B cell (primary cell): ENCODE measurements at regions not wholly inside any gene's neighbourhood (a gene's known extent, or its start where the extent isn't known, plus 50 kb on each side); places are given as distances from the start of the nearest gene placed in this dataset.

Experiments
- EZH2 ChIP-seq: IDR thresholded peaks from 2 replicates; pipeline ENCODE4 v1.6.1; 2012; ENCODE audit warnings: borderline replicate concordance, low read depth, mild to moderate bottlenecking, moderate library complexity, low read length; ENCODE audit not compliant: insufficient read depth, poor library complexity, severe bottlenecking
- TF ChIP-seq, protein P1 (sequence below): fragments of 200-600 bp; IDR thresholded peaks from one replicate; pipeline ENCODE4 v1.8.0; 2022; ENCODE audit warnings: antibody characterized with exemption, mild to moderate bottlenecking

DNA sequence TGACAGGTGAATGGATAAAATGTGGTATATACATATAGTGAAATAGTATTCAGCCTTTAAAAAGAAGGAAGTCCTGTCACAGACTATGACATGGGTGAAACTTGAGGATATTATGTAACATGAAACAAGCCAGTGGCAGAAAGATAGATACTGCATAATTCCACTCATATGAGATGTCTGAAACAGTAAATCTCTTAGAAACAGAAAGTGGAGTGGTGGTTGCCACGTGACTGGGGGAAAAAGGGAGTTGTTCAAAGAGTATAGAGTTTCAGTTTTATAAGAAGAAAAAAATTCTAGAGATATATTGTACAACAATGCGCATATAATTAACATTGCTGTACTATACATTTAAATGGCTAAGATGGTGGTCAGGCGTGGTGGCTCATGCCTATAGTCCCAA, 178.2 kb upstream of the ATP5MC3 start:
- TF ChIP-seq, protein P1, sequence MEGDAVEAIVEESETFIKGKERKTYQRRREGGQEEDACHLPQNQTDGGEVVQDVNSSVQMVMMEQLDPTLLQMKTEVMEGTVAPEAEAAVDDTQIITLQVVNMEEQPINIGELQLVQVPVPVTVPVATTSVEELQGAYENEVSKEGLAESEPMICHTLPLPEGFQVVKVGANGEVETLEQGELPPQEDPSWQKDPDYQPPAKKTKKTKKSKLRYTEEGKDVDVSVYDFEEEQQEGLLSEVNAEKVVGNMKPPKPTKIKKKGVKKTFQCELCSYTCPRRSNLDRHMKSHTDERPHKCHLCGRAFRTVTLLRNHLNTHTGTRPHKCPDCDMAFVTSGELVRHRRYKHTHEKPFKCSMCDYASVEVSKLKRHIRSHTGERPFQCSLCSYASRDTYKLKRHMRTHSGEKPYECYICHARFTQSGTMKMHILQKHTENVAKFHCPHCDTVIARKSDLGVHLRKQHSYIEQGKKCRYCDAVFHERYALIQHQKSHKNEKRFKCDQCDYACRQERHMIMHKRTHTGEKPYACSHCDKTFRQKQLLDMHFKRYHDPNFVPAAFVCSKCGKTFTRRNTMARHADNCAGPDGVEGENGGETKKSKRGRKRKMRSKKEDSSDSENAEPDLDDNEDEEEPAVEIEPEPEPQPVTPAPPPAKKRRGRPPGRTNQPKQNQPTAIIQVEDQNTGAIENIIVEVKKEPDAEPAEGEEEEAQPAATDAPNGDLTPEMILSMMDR, result no peak
- TF ChIP-seq EZH2, result no peak
